OCI-LY1 (cell line): ENCODE measurements at regions not wholly inside any gene's neighbourhood (a gene's known extent, or its start where the extent isn't known, plus 50 kb on each side); places are given as distances from the start of the nearest gene placed in this dataset.

Experiments used
- CTCF ChIP-seq: fragments of 200-600 bp; sonication (generic), shearing (Covaris generic); IDR thresholded peaks from 2 replicates; pipeline ENCODE4 v1.5.1; 2017; ENCODE audit warnings: mild to moderate bottlenecking, antibody characterized with exemption, low read length, moderate library complexity, mixed read lengths
- EZH2 ChIP-seq: fragments of 200-600 bp; sonication (generic), shearing (Covaris generic); IDR thresholded peaks from 2 replicates; pipeline ENCODE4 v1.8.0; 2017; ENCODE audit warnings: borderline replicate concordance, mixed run types, mild to moderate bottlenecking, antibody characterized with exemption, low read length, moderate library complexity, mixed read lengths

GRCh38 chr5:117245130-117245529 is 670.5 kb upstream of the SEMA6A start:
- no peak for TF ChIP-seq CTCF
- TF ChIP-seq EZH2, result no peak
